Spleen (tissue), 7 donors: ENCODE measurements at regions not wholly inside any gene's neighbourhood (a gene's known extent, or its start where the extent isn't known, plus 50 kb on each side); places are given as distances from the start of the nearest gene placed in this dataset.

Experiments used
- CTCF ChIP-seq, 11 experiments: fragments of 200-600 bp in 7 of 11; fragments of 450-650 bp in 4 of 11; sonication (generic) in 4 of 11; IDR thresholded peaks in 8 of 11; conservative IDR thresholded peaks in 3 of 11; 1 replicate in 7 of 11; 2 replicates in 4 of 11; pipeline versions ENCODE4 v1.4.0 to v1.8.0; 2016 to 2021; ENCODE audit warnings: antibody characterized with exemption in 11 of 11, inconsistent platforms in 4 of 11, mild to moderate bottlenecking in 1 of 11
- POLR2A ChIP-seq, 3 donors: fragments of 450-650 bp; IDR thresholded peaks; one replicate each; pipeline ENCODE4 v1.5.1; 2017; ENCODE audit warnings: antibody characterized with exemption in 3 of 3, mild to moderate bottlenecking in 1 of 3
- POLR2AphosphoS5 ChIP-seq, 3 donors: sonication (generic); formaldehyde crosslinking; IDR thresholded peaks; one replicate each; pipeline ENCODE4 v1.5.1; 2017; ENCODE audit warnings: antibody characterized with exemption in 3 of 3
- donor health status: DM: no; HTN: no; CAD: no; lungs with moderate emphysema.
- donor health status: DM: no; HTN: no; CAD: no.
- donor health status: DM: no; HTN: no; CAD: no.

- TF ChIP-seq CTCF (IDR thresholded peaks at IDR 0.05 in 8 of 11, conservative IDR thresholded peaks at IDR 0.05 in 3 of 11) (no peak), POLR2A (IDR thresholded peaks at IDR 0.05) (no peak), POLR2AphosphoS5 (IDR thresholded peaks at IDR 0.05) (no peak)
Measured at GRCh38 chr20:40606237-40606636, 82.8 kb downstream of the MAFB start.
